Right renal pelvis (tissue), 4 donors: ENCODE measurements at regions not wholly inside any gene's neighbourhood (a gene's known extent, or its start where the extent isn't known, plus 50 kb on each side); places are given as distances from the start of the nearest gene placed in this dataset.

Source experiments
- DNase-seq, 4 donors: peaks; one replicate each; pipeline ENCODE4 v3.0.0-alpha.2; 2013; ENCODE audit warnings: low read depth in 4 of 4, low spot score in 3 of 4, missing footprints in 1 of 4

DNA sequence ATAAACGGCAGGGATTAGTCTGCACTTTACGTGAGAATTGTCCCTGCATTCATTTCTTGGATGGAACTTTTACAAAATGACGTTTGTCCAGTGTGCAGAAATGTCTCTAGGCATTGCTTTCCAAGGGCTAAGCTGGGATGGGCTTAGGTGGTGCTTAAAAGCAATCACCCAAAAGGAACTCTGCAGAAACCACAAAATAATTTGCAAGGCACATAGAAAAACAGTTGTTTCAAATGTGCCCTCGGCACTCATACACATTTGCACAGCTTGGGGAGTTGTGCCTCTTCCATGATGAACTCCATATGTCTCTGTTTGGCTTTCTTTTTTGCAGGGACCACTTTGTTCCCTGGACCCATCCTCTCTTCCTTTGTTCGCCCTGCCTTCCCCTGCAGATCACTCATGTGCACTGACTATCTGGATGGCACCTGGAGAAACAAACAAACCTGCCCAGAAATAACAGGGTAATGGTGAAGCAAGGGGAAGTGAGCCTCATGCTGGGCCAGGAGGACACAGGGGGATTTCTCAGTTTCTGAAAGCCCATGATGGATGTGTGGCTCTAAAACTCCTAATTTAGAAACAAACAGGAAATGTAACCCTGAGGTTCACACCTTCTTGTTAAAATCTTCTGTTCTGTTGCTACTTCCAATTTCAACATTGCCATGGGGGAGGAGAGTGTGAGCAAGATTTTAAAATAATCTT is 150.2 kb downstream of the SNX19 start:
- DNase-seq, result no peak

GRCh38 chr11:130766650-130767565 is 149.4 kb downstream of the SNX19 start:
- DNase-seq, result no peak

DNA sequence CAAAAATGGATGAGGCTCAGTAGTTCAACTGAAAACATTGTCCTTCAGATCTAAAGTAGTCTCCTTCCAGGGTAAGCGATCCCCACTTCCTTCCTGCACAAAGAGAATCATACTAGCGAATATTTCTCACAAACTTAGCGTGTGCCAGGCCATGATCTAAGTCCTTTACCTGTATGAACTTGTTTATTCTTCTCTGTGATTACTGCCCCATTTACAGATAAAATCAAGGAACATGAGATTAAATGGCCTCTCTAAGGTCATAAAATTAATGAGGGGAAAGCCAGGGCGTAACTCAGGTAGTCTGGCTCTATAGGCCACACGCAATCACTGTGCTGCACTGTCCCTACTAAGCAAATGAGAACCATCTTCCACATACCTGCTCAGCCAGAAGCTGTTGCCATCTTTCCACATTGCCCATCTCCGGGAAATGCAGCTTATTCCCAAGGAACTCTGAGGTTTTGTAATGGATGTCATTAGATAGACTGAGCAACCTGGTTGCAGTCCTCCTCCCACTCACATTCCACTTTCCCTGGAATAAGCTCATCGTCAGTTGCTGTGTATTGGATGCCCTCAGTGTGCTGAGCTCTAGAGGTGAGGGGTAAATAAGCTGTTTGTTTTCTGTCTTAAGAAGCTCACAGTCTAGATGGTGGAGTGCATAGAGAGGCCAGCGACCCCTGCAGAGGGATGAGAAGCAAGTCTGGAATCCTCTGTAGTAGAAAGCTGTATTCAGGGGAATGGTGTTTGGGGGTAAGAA is 146.3 kb downstream of the SNX19 start:
- no peak for DNase-seq

DNA sequence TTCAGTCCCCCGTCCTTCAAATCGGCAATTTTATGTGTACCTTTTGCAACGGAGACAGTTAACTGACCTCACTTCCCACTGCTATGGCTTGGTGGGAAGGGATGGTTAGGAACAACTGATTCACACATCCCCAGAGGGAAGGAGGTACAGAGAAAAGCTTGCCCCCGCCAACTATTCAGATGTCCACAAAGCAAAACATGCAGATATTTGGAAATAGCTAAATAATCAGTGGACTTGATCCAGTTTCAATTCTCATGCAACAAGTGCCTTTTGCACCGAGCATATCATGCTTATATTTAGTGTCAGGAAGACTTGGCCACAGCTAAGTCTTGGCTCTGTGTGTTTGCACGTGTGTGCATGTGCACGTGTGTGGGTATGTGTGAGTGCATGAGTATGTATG is 144.6 kb downstream of the SNX19 start:
- DNase-seq, result no peak

DNA sequence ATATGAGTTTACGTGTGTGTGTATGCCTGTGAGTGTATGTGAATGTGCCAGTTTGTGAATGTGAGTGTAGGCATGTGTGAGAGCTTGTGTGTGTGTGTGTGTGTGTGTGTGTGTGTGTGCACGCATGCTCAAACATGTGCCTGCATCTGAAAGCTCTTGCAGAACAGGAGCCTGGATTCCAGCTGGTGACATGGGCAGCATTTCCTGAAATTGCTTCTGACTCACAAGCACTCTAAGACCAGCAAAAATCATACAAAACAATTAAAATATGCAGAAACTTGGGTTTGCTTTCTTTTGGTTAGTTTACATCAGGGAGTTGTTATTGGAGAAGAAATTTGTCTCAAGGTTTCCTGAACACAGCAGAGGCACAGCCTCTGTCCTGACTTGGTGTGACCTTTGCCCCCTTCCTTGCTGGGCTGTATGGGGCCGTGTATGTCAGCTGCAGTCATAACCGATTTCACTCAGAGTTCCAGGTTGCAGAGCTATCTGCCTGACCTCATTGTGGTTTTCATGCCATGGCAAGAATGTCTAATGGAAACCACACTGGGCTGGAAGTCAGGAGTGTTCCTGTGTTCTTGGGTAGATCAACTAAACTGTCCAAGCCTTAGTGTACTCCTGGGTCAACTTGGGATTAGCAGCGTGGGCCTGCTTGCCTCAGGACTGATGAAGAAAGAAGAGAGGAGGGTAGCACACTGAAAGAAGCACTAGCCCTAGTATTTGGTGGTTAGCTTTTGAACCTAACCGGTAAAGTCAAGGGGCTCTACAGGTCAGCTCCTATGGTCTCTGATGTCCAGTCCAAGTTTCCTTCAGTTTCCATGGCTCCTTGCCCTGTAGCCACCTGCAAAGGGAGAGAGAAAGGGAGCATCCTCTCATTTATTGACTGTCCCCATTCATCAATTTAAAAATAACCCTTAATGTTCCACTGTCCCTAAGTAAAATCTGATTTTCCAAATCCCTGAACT is 143.7 kb downstream of the SNX19 start:
- no peak for DNase-seq

DNA sequence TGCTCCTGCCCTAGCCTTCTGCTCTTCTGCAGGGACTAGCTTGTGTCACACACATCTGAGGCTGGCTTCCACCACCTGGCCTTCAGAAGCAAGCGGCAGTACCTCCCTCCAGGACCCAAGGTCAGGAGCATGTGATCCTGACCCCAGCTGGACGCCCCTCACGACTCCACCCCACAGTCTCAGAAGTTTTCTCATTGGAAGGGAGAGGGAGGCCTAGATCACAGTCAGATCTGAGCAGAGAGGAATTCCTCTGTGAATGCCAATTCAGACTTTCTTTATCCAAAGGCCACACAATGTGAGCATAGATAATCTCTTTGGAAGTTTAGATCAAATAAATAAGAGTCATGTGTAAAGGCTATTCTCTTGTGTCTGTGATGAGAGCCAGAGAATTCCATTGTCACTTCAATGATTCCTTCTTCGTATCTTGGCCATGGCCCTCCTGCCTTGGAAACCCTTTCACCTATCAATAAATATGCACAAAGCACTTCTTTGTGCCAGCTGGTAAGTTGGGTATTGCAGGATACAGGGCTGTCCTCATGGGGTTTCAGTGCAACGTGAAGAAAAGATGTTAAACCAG is 142.9 kb downstream of the SNX19 start:
- DNase-seq, result no peak

- no peak for DNase-seq
Observed at GRCh38 chr11:130774703-130775102, 141.6 kb downstream of the SNX19 start.

GRCh38 chr11:130775306-130776060 is 140.8 kb downstream of the SNX19 start:
- DNase-seq, result no peak

DNA sequence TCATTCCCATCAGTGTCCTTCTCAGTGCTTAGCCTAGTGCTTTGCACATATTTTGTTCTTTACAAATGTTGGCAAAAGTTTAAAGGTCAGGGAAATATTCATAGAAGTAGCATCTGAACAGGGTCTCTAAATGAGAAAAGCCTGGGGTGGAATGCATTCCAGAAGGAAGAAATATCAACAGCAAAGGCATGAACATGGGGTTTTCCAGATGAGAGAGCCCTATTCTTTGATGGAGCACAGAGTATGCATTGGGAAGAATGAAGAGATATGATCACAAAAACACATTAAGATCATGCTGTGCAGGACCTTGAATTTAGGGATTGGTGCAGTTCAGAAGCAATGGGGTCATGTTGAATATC is 140.2 kb downstream of the SNX19 start:
- DNase-seq, result no peak

DNA sequence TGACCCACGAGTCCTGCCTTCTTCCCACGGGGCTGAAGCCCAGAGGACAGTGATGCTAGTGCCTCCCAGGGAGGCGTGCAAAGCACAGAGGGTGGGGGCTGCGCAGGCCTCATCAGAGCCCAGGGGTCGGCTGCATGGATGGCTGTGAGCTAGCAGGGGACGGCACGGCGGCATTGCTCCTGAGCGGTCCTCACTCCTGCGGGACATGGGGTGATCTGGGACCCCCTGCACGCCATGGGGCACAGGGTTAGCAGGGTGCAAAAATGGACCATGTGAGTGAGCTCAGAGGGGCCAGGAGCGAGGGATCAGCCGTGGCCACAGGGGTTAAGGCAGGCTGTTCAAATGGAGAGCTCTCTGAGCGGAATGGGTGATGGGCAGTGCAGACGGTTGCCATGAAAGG is 138.3 kb downstream of the SNX19 start:
- DNase-seq, result no peak

DNA sequence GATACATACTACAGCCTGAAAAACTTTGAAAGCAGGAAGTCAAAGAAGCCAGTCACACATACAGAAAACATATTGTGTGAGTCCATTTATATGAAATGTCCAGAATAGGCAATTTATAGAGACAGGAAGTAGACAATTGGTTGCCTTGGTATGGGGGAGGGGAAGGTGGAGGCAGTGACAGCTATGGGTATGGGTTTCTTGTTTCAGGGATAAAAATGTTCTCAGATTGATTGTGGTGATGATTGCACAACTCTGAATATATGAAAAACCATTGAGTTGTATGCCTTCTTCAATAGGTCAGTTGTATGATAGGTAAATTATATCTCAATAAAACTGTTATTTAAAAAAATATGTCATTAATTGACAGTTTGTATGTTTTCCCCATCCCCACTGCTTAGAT is 137.6 kb downstream of the SNX19 start:
- no peak for DNase-seq

GRCh38 chr11:130779267-130779666 is 137.0 kb downstream of the SNX19 start:
- DNase-seq, result no peak

GRCh38 chr11:130779943-130780342 is 136.3 kb downstream of the SNX19 start:
- DNase-seq, result no peak

DNA sequence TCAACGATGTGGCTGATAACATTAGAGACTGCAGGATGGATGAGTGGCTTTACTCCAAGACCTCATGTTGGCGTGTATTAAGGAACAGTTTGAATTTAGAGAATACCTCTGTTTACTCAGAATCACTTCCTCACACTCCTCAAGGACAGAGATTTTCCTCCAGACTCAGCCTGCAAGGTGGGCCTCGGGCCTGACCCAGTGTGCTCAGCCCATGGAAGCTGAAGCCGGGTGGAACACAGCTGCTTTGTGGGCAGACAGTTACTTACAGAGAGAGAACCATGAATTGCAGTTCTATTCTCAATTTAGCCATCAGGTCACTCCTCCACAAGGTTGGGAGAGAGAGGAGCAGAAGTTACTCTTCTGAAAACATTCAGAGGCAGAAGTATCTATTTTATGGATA is 135.8 kb downstream of the SNX19 start:
- DNase-seq, result no peak

GRCh38 chr11:130781931-130782330 is 134.3 kb downstream of the SNX19 start:
- DNase-seq, result no peak

DNA sequence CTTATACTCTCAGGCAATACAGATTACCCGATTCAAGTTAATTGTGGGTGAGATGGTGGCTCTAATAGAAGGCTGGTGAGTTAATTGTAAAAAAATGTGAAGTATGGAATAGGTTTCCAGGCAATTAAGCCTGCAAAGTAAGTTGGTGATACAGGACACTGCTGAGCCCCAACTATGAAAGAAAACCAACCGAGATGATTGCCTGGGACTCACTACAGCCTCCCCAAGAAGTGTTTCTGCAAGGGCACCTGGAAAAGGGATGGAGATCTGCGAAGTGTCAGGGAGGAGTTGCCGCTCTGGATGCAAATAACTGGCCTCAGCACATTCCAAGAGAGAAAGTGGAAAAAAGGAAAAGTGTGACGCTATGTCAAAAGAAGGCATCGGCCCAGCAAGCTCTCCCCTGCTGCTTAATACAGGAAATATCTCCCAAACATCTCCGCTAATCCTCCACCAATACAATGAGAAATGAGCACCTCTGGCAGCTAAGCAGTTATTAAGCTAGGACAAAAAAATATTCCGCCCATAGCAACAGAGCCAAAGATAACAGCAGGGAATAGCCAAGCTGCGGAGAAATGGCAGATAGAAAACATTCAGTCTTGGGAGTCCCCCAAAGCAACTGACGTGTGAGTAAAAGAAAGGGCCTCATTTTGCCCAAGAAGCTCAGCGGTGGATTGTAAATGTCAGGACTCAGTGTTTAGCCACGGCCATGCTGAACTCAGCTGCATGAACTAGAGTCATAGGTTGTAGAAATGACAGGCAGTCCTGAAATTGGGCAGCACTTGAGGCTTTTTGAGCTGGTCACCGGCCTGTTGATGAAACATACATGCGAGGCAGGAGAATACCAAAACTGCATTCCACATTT is 133.7 kb downstream of the SNX19 start:
- no peak for DNase-seq

- no peak for DNase-seq
Observed at GRCh38 chr11:130783323-130783722, 133.0 kb downstream of the SNX19 start.

DNA sequence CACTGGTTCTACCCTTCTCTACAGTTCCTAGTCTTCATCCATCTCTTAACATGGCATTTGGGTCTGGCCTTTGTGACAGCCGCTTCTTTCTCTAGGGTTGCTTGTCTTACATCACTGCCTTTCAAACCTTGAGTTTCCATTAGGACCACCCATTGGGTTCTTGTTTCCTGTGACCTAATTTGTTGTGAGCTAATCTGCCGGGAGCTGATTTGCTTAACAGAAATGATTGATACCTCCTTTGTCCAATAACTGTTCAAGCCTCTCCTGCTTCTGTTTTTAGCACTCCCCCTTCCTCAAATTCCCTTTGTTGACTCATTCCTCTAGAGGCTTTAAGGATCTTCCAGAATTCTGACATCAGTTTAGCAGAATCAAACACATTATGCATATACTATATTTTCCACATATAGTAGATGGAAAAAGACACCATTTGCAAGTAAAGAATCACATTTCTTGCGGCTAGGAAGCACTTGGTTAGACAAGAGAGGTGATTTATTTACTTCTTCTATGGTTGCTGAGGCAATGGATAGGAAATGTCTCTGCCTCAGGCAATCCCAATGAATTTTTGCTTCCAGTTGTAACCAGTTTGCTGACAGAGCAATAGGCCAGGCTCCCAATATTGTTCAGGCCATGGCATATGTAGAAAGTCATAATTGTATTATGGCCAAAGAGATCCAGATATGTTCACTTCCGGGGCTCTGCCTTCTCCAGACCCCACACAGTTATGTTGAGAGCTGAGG is 130.7 kb downstream of the SNX19 start:
- DNase-seq, result no peak
